Calu3 (cell line): ENCODE measurements at regions not wholly inside any gene's neighbourhood (a gene's known extent, or its start where the extent isn't known, plus 50 kb on each side); places are given as distances from the start of the nearest gene placed in this dataset.

ENCODE experiments used
- BruUV-seq: library from RNA; stranded (reverse); fragments of 400-500 nt; replicated peaks from 2 replicates; lab custom pipeline; 2021; lab: Mats Ljungman, UMichigan
- CTCF ChIA-PET: fragments of 300-600 bp; sonication (Branson Sonifier 250); formaldehyde crosslinking; loops from one replicate; lab custom pipeline; 2022; ENCODE audit warnings: antibody characterized with exemption; lab: Charles Lee
- DNase-seq: peaks from one replicate; pipeline ENCODE4 v3.0.0; 2022
- H3K27ac Mint-ChIP-seq: one replicate; pipeline ENCODE4 v1.8.0; 2022; ENCODE audit warnings: mixed read lengths; ENCODE audit not compliant: unreplicated experiment
- H3K27me3 Mint-ChIP-seq: one replicate; pipeline ENCODE4 v1.8.0; 2022; ENCODE audit warnings: mixed read lengths; ENCODE audit not compliant: unreplicated experiment
- H3K36me3 Mint-ChIP-seq: one replicate; pipeline ENCODE4 v1.8.0; 2022; ENCODE audit warnings: mild to moderate bottlenecking, moderate library complexity, mixed read lengths; ENCODE audit not compliant: insufficient read depth, unreplicated experiment
- H3K4me1 Mint-ChIP-seq: one replicate; pipeline ENCODE4 v1.8.0; 2022; ENCODE audit warnings: mild to moderate bottlenecking, low read depth, mixed read lengths; ENCODE audit not compliant: unreplicated experiment
- H3K4me3 Mint-ChIP-seq: one replicate; pipeline ENCODE4 v1.8.0; 2022; ENCODE audit warnings: mild to moderate bottlenecking, low read depth, moderate library complexity, mixed read lengths; ENCODE audit not compliant: unreplicated experiment
- H3K9me3 Mint-ChIP-seq: one replicate; pipeline ENCODE4 v1.8.0; 2022; ENCODE audit warnings: low read depth, mixed read lengths; ENCODE audit not compliant: unreplicated experiment
- CTCF ChIP-seq: fragments of 200-600 bp; IDR thresholded peaks from one replicate; pipeline ENCODE4 v1.8.0; 2022; ENCODE audit warnings: antibody characterized with exemption; ENCODE audit not compliant: unreplicated experiment
- intact Hi-C: fragments of 100-400 bp; cut with micrococcal nuclease; formaldehyde crosslinking; loops from one replicate; pipeline ENCODE4 v1.10.0; 2022; ENCODE audit not compliant: unreplicated experiment

GRCh38 chr9:90385146-90385545 is 257.5 kb downstream of the DIRAS2 start:
- H3K27ac Mint-ChIP-seq = no peak overlapping the region
- intact Hi-C loops = no loop called here
- no peaks in the 10 kb centered on the region for H3K27me3 Mint-ChIP-seq
- H3K9me3 Mint-ChIP-seq = no peaks in the 10 kb centered on the region
- DNase-seq = no peak
- H3K4me1 Mint-ChIP-seq = peaks cover 8% of the 10 kb centered on the region
- no peak for TF ChIP-seq CTCF
- CTCF ChIA-PET = no interaction called here
- peaks cover 4% of the 10 kb centered on the region for H3K36me3 Mint-ChIP-seq
- no TSS peak for BruUV-seq
- H3K4me3 Mint-ChIP-seq = no peak overlapping the region

- Mint-ChIP-seq H3K9me3 (peaks cover 3% of the 10 kb centered on the region), H3K4me3 (peak overlapping the region; percentile 57), H3K27ac (peak overlapping the region; percentile 98), H3K4me1 (peaks cover 46% of the 10 kb centered on the region), H3K27me3 (no peaks in the 10 kb centered on the region), H3K36me3 (peaks cover 9% of the 10 kb centered on the region)
- intact Hi-C loops = loop anchor here (10.0 kb wide), 1 partner anchor 61 kb away; no protein-coding TSS in a partner anchor
- peak; percentile 76 for DNase-seq
- BruUV-seq = TSS peak; percentile 93
- CTCF ChIA-PET = interaction anchor here (1.0 to 1.4 kb wide), 4 partner anchors 30 to 362 kb away, joined by 3 to 4 read pairs (median 3); no protein-coding TSS in a partner anchor
- TF ChIP-seq CTCF = no peak
These were observed 249.1 kb downstream of the DIRAS2 start for GRCh38 chr9:90393365-90394152.

GRCh38 chr9:90394871-90395270 is 247.8 kb downstream of the DIRAS2 start:
- peaks cover 37% of the 10 kb centered on the region for H3K4me1 Mint-ChIP-seq
- BruUV-seq = no TSS peak
- H3K27ac Mint-ChIP-seq = peak overlapping the region; percentile 98
- H3K27me3 Mint-ChIP-seq = no peaks in the 10 kb centered on the region
- H3K36me3 Mint-ChIP-seq = peaks cover 9% of the 10 kb centered on the region
- intact Hi-C loops = loop anchor here (10.0 kb wide), 1 partner anchor 60 kb away; no protein-coding TSS in a partner anchor
- CTCF ChIA-PET = interaction anchor here (1.0 kb wide), 1 partner anchor 361 kb away, joined by 3 read pairs; no protein-coding TSS in a partner anchor
- DNase-seq = no peak
- peaks cover 3% of the 10 kb centered on the region for H3K9me3 Mint-ChIP-seq
- no peak for TF ChIP-seq CTCF
- no peak overlapping the region for H3K4me3 Mint-ChIP-seq

GRCh38 chr9:90400091-90400490 is 242.5 kb downstream of the DIRAS2 start:
- no peaks in the 10 kb centered on the region for H3K9me3 Mint-ChIP-seq
- CTCF ChIA-PET = no interaction called here
- H3K27me3 Mint-ChIP-seq = no peaks in the 10 kb centered on the region
- no peak for DNase-seq
- no TSS peak for BruUV-seq
- no peak for TF ChIP-seq CTCF
- peaks cover 24% of the 10 kb centered on the region for H3K4me1 Mint-ChIP-seq
- no peaks in the 10 kb centered on the region for H3K36me3 Mint-ChIP-seq
- no peak overlapping the region for H3K27ac Mint-ChIP-seq
- no peak overlapping the region for H3K4me3 Mint-ChIP-seq
- intact Hi-C loops = no loop called here
